Fibroblast of skin of right biceps (primary cell): ENCODE measurements at regions not wholly inside any gene's neighbourhood (a gene's known extent, or its start where the extent isn't known, plus 50 kb on each side); places are given as distances from the start of the nearest gene placed in this dataset.
A peak's percentile ranks its signal among the peaks of the same experiment; 100 is the strongest.
"Not testable (repeated sequence)": the region's sequence is repeated elsewhere in the genome, so short reads cannot be mapped to it uniquely, and the experiment has no call there.

ENCODE experiments used
- DNase-seq: peaks from one replicate; pipeline ENCODE4 v3.0.0-alpha.2; 2013

GRCh38 chr21:14753466-14754258 is 207.5 kb upstream of the SAMSN1 start:
- DNase-seq: no peak

GRCh38 chr21:14753069-14753465 is 207.0 kb upstream of the SAMSN1 start:
- no peak for DNase-seq

- DNase-seq: no peak
Observed at GRCh38 chr21:14752345-14752909, 206.3 kb upstream of the SAMSN1 start.

- no peak for DNase-seq
Observed at GRCh38 chr21:14751602-14752344, 205.7 kb upstream of the SAMSN1 start.

DNA sequence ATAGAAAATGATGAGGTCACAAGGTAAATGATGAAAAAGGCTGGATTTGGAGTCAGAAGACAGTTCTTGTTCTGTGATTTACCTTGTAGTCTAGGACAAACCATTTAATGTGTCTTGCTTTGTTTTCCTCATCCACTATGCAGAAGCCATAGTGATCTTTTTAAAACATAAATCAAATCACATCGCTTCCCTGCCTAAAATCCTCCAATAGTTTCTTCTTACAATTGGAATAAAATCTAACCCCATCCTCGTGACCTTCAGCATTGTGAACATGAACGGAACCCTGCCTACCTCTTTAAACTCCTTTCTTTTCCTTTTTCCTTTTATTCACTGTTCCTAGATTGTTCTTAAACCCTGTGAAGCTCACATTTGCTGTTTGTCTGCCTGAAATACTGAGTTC is 204.9 kb upstream of the SAMSN1 start:
- no peak for DNase-seq

DNA sequence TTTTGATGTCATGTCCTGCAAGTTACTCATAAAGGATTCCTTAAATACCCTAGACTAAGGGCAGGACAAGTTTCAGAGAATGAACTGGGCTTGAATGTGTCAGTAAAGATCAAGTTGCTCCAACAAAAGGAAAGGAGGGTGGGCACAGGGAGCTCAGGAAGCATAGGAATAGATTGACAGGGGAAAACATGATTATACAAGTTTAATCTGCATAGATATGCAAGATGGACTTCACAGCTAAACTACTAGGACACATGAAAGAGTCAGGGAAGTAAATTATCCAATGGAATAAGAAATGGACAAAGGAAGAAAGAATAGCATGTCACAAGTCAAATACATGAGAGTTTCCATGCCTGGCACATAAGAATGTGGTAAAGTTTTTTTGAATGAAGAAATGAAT is 203.9 kb upstream of the SAMSN1 start:
- no peak for DNase-seq

- no peak for DNase-seq
Observed at GRCh38 chr21:14748662-14749061, 202.5 kb upstream of the SAMSN1 start.

DNA sequence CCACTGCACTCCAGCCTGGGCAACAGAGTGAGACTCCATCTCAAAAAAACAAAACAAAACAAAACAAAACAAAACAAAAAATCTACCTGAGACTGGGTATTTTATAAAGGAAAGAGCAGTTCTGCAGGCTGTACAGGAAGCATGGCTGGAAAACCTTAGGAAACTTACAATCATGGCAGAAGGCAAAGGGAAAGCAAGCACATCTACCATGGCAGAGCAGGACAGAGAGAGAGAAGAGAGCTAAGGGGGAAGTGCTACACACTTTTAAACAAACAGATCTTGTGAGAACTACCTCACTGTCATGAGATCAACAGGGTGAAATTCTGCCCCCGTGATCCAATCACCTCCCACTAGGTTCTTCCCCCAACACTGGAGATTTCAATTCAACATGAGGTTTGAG is 198.3 kb upstream of the SAMSN1 start:
- DNase-seq: no peak

- no peak for DNase-seq
Observed at GRCh38 chr21:14742119-14742518, 196.0 kb upstream of the SAMSN1 start.

- DNase-seq: no peak
Observed at GRCh38 chr21:14741256-14741655, 195.1 kb upstream of the SAMSN1 start.

DNA sequence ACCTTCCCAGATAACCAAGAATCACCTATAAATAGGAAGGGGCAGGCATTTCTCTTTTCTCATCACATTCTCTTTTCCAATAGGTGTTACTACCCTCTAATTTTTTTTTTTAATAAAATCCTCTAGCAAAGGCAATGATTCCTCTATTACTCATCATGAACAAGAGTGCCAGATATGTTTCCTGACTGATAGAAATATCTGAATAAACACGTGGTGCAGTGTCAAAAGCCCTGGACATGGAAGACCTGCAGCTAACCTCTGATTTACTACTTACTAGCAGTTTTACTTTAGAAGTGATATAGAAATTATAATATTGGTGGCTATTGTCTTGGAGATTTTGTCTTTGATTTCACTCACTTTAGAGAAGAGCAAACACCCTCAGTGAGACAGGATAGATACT is 194.6 kb upstream of the SAMSN1 start:
- no peak for DNase-seq

DNA sequence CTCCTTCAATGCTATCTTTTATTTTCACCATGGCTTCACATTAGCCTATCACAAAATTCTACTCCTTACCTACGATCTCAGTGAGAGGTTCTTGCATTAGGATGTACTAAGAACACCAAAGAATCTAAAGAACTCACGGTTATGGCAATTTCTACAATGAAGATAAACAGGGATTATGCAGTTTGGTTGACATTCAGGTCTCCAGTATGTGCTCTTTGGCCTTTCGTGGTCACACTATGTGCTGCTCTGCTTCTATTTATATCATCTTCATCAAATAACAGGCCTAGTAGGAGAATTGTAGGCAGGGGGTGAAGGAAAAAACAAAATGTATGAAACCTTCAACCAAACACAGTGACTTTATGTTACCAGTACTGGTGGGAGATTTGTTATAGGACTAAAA is 194.0 kb upstream of the SAMSN1 start:
- no peak for DNase-seq

DNA sequence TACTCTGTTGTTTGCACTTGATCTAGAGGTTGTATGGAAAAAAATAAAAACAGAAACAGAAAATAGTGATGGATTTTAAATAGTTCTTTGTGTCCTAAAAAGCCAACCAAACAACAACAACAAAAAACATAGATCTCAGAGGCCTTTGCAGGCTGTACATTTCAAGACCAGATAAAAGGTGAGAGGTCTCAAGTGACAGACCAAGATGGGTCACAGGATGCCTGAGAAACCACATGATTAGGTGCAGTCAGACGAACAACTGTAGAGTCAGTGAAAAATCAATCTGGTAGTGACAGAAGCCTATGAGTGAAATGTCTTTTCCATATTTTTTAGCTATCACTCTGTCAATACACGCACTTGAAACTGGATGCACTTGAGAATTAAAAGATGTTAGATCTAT is 193.5 kb upstream of the SAMSN1 start:
- DNase-seq: no peak

DNA sequence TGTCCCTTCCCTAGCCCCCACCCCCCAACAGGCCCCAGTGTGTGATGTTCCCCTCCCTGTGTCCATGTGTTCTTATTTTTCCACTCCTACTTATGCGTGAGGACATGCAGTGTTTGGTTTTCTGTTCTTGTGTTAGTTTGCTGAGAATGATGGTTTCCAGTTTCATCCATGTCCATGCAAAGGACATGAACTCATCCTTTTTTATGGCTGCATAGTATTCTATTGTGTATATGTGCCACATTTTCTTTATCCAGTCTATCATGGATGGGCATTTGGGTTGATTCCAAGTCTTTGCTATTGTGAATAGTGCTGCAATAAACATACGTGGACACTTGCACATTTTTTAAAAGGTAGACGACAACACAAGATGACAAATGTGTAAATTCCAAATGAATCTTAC is 192.5 kb upstream of the SAMSN1 start:
- not testable (repeated sequence) for DNase-seq

GRCh38 chr21:14737922-14738321 is 191.8 kb upstream of the SAMSN1 start:
- DNase-seq: peak; percentile 36

DNA sequence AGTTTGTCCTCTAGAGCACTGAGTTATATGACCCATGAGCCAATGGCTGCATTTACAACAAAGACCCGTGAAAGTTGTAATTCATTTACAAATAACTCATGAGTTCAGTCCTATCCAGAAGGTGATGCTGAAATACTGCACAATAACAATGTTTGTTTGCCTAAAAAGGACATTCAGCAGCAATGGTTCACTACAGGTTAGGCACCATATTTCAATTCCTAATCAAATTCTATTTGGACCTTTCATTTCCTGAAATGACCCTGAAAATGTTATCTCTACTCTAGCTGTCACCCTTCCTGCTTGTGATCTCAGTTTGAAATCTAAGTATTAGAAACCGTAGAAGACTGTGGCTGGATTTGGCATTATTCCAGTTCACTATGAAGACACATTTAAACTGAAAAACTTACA is 191.2 kb upstream of the SAMSN1 start:
- no peak for DNase-seq

- no peak for DNase-seq
Observed at GRCh38 chr21:14736672-14737071, 190.6 kb upstream of the SAMSN1 start.

- no peak for DNase-seq
Observed at GRCh38 chr21:14736162-14736561, 190.0 kb upstream of the SAMSN1 start.

- no peak for DNase-seq
Observed at GRCh38 chr21:14734833-14735232, 188.7 kb upstream of the SAMSN1 start.

DNA sequence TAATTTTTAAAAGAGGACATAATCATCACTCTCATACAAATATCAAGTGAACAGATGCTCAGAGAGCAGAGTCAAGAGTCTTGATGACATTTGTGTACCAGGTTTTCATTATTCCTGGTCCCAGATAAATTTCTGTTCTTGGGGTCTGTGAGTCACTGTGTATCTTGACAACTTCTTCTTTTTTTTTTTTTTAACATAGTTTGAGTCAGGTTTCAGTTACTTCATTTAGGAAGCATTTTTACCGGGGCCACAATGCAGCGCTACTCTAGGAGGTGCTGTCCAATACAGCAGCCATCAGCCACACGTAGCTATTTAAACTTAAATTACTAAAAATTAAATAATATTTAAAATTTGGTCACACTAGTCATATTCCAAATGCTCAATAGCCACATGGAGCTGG is 188.1 kb upstream of the SAMSN1 start:
- no peak for DNase-seq

DNA sequence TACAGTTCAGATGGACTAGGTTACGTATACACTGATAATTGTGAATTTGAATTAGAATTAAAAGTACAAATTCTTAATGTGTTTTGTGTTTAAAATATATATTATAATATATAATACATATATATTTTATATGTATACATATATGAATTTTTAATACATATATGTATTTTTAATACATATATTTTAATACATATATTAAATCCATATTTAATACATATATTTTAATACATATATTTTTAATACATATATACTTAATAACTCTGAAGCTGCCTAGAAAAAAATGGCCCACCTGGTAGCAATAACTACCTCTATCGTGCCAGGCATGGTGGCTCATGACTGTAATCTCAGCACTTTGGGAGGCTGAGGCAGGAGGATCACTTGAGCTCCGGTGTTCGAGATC is 179.1 kb upstream of the SAMSN1 start:
- no peak for DNase-seq

GRCh38 chr21:14722841-14723483 is 176.8 kb upstream of the SAMSN1 start:
- no peak for DNase-seq

- DNase-seq: no peak
Observed at GRCh38 chr21:14720237-14720636, 174.1 kb upstream of the SAMSN1 start.

DNA sequence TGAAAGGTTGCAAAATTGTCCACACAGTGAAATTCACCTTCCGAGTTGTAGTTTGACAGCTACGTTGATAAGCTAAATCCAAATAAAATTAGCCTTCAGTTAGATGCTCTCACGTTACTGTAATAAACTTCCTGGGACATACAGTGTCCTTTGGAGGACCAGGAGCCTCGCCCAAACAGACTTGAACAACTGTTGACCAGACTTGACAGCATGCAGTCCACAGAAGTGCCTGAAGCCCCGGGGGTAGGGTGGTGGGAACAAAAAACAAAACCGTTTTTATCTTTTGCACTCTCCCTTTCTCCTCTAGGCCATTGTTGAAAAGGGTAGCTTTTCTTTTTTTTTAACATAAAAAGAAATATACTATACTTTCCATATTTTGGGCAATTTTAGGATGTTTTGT is 172.8 kb upstream of the SAMSN1 start:
- no peak for DNase-seq
